CD4-positive, alpha-beta T cell (primary cell): ENCODE measurements at regions not wholly inside any gene's neighbourhood (a gene's known extent, or its start where the extent isn't known, plus 50 kb on each side); places are given as distances from the start of the nearest gene placed in this dataset.

Source experiments
- ATAC-seq: fragments of 200-7000 bp; cut with Tn5 transposase; one replicate; pipeline ENCODE4 v1.10.0; 2022; ENCODE audit warnings: mild to moderate bottlenecking; ENCODE audit not compliant: poor library complexity
- CTCF ChIA-PET: fragments of 350-600 bp; sonication (Branson Sonifier 250); formaldehyde crosslinking; loops from one replicate; lab custom pipeline; 2021; ENCODE audit warnings: antibody characterized with exemption, inconsistent platforms; lab: Charles Lee
- POLR2A ChIA-PET: fragments of 350-600 bp; sonication (Branson Sonifier 250); formaldehyde crosslinking; loops from one replicate; lab custom pipeline; 2021; ENCODE audit warnings: antibody characterized with exemption, inconsistent platforms; lab: Charles Lee
- DNase-seq, 14 experiments: peaks; one replicate each; pipeline ENCODE4 v3.0.0-alpha.2; 2013 to 2020; ENCODE audit warnings: mixed read lengths in 2 of 14
- H3K27ac ChIP-seq, 2 donors: one replicate each; pipeline versions ENCODE4 v1.5.1 to v1.7.0; 2013; ENCODE audit warnings: low read length in 2 of 2, low read depth in 1 of 2, mild to moderate bottlenecking in 1 of 2
- H3K27me3 ChIP-seq, 2 experiments: 1 replicate in 1 of 2; 2 replicates in 1 of 2; pipeline versions ENCODE4 v1.6.1 to v1.7.0; 2013; ENCODE audit warnings: low read length in 2 of 2, control low read depth in 1 of 2, mild to moderate bottlenecking in 1 of 2, moderate library complexity in 1 of 2; ENCODE audit not compliant: insufficient read depth in 2 of 2, control insufficient read depth in 1 of 2
- H3K36me3 ChIP-seq: one replicate; pipeline ENCODE4 v1.6.1; 2013; ENCODE audit warnings: low read length, control low read depth; ENCODE audit not compliant: insufficient read depth
- H3K4me1 ChIP-seq: one replicate; pipeline ENCODE4 v1.6.1; 2013; ENCODE audit warnings: low read length, control low read depth; ENCODE audit not compliant: insufficient read depth
- H3K4me3 ChIP-seq: one replicate; pipeline ENCODE4 v1.5.1; 2013; ENCODE audit warnings: mild to moderate bottlenecking, low read length, moderate library complexity
- H3K9me3 ChIP-seq, 2 experiments: 1 replicate in 1 of 2; 2 replicates in 1 of 2; pipeline versions ENCODE4 v1.6.1 to v1.7.0; 2013; ENCODE audit warnings: low read length in 2 of 2, mild to moderate bottlenecking in 2 of 2, control low read depth in 1 of 2, moderate library complexity in 1 of 2; ENCODE audit not compliant: control insufficient read depth in 1 of 2, insufficient read depth in 1 of 2
- H3K27ac Mint-ChIP-seq: one replicate; pipeline ENCODE4 v1.8.0; 2020; ENCODE audit warnings: mixed read lengths
- H3K27me3 Mint-ChIP-seq: one replicate; pipeline ENCODE4 v1.8.0; 2021; ENCODE audit warnings: mixed read lengths
- H3K36me3 Mint-ChIP-seq: one replicate; pipeline ENCODE4 v1.8.0; 2021; ENCODE audit warnings: low read depth, mixed read lengths
- H3K4me1 Mint-ChIP-seq: one replicate; pipeline ENCODE4 v1.8.0; 2021; ENCODE audit warnings: low read depth, mixed read lengths
- H3K4me3 Mint-ChIP-seq: one replicate; pipeline ENCODE4 v1.8.0; 2020; ENCODE audit warnings: mild to moderate bottlenecking, mixed read lengths
- H3K9me3 Mint-ChIP-seq: one replicate; pipeline ENCODE4 v1.8.0; 2020; ENCODE audit warnings: mixed read lengths
- intact Hi-C, 2 experiments: fragments of 100-400 bp; cut with DNase I in 1 of 2; cut with micrococcal nuclease in 1 of 2; formaldehyde crosslinking; loops; one replicate each; pipeline versions ENCODE4 v1.15.1 to v1.9.0; 2023 to 2025; cut with DNase I, micrococcal nuclease
- TF ChIP-seq, protein P1 (sequence below): fragments of 200-600 bp; IDR thresholded peaks from one replicate; pipeline ENCODE4 v1.8.0; 2022; ENCODE audit warnings: antibody characterized with exemption, mild to moderate bottlenecking

DNA sequence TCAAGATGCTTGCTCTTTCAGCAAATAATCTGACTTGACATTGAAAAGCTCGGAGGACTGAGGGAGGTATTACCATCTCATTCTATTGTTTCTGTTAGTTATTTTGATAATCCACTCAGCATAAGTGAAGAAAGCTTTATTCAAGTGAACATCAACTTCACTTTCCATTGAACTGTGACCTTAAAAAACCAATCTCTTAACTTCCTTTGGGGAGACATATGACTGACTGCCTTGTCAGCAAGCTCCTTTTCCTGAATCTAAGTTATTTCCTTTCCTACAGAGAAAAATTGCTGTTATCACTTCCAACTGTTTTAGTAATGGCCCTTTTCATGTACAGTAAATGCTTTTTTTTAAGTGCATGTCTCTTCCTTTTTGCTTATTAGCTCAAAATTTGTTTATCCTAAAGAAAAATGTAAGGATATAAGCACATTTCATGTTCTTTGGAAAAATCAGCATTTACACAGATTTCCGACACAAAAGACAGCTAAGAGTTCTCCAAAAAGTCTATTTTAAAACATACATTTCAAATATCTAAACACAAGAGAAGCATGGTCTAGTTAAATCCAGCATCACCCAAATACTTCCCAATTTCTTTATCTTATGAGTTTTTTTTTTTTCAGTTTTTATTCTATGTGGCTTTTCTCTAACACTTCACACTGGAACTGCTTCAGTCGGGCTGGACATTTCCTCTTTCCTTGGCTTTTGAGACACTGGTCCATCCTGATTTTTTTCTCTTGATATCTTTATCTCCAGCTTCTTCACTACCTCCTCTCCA lies 117.9 kb upstream of the DAB2 start:
- H3K4me3 Mint-ChIP-seq, result no peak overlapping the region
- peaks cover 6% of the 10 kb centered on the region for H3K4me1 Mint-ChIP-seq
- CTCF ChIA-PET, result interaction anchor here (1.1 kb wide), 1 partner anchor 325 kb away, joined by 3 read pairs; no protein-coding TSS in a partner anchor
- no peaks in the 10 kb centered on the region for H3K9me3 Mint-ChIP-seq
- Histone ChIP-seq H3K9me3 (no peaks in the 10 kb centered on the region), H3K27ac (no peak overlapping the region), H3K4me1 (no peaks in the 10 kb centered on the region), H3K36me3 (no peaks in the 10 kb centered on the region), H3K4me3 (no peak overlapping the region), H3K27me3 (peaks cover 0 to 6% of the 10 kb centered on the region in 2 experiments)
- peaks cover 9% of the 10 kb centered on the region for H3K27me3 Mint-ChIP-seq
- POLR2A ChIA-PET, result no interaction called here
- ATAC-seq (no peak), DNase-seq (no peak)
- H3K36me3 Mint-ChIP-seq, result no peaks in the 10 kb centered on the region
- TF ChIP-seq, protein P1, sequence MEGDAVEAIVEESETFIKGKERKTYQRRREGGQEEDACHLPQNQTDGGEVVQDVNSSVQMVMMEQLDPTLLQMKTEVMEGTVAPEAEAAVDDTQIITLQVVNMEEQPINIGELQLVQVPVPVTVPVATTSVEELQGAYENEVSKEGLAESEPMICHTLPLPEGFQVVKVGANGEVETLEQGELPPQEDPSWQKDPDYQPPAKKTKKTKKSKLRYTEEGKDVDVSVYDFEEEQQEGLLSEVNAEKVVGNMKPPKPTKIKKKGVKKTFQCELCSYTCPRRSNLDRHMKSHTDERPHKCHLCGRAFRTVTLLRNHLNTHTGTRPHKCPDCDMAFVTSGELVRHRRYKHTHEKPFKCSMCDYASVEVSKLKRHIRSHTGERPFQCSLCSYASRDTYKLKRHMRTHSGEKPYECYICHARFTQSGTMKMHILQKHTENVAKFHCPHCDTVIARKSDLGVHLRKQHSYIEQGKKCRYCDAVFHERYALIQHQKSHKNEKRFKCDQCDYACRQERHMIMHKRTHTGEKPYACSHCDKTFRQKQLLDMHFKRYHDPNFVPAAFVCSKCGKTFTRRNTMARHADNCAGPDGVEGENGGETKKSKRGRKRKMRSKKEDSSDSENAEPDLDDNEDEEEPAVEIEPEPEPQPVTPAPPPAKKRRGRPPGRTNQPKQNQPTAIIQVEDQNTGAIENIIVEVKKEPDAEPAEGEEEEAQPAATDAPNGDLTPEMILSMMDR, result no peak
- intact Hi-C loops, result loop anchor here in 1 of 2 experiments (5.0 kb wide), 1 partner anchor 400 kb away; no protein-coding TSS in a partner anchor
- H3K27ac Mint-ChIP-seq, result no peak overlapping the region

DNA sequence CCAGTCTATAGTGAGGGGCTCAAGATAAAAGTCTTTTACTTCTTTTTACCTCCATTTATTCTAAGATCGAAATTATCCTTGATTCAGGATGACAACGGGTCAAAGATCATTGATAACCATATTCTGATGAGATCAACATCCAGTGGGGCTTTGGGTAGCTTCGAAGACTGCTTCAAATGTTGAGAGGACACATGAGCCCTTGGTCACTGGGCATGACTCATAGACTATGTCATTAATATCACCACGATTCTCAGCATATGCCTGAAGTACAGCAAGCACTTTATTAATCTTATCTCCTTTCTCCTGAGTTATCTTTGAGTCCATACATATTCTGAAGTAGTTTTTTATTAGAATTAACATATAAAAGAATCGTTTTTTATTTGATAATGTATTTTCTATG lies 117.1 kb upstream of the DAB2 start:
- no peak overlapping the region for H3K4me3 Mint-ChIP-seq
- Histone ChIP-seq H3K9me3 (no peaks in the 10 kb centered on the region), H3K4me3 (no peak overlapping the region), H3K36me3 (no peaks in the 10 kb centered on the region), H3K27me3 (peaks cover 0 to 6% of the 10 kb centered on the region in 2 experiments), H3K4me1 (no peaks in the 10 kb centered on the region), H3K27ac (no peak overlapping the region)
- peaks cover 9% of the 10 kb centered on the region for H3K27me3 Mint-ChIP-seq
- ATAC-seq, result no peak
- TF ChIP-seq, protein P1, result no peak
- CTCF ChIA-PET, result interaction anchor here (1.1 kb wide), 1 partner anchor 325 kb away, joined by 3 read pairs; no protein-coding TSS in a partner anchor
- no peak for DNase-seq
- POLR2A ChIA-PET, result no interaction called here
- no peaks in the 10 kb centered on the region for H3K36me3 Mint-ChIP-seq
- H3K9me3 Mint-ChIP-seq, result no peaks in the 10 kb centered on the region
- H3K27ac Mint-ChIP-seq, result no peak overlapping the region
- H3K4me1 Mint-ChIP-seq, result no peaks in the 10 kb centered on the region
- intact Hi-C loops, result loop anchor here in 1 of 2 experiments (5.0 kb wide), 1 partner anchor 400 kb away; no protein-coding TSS in a partner anchor

DNA sequence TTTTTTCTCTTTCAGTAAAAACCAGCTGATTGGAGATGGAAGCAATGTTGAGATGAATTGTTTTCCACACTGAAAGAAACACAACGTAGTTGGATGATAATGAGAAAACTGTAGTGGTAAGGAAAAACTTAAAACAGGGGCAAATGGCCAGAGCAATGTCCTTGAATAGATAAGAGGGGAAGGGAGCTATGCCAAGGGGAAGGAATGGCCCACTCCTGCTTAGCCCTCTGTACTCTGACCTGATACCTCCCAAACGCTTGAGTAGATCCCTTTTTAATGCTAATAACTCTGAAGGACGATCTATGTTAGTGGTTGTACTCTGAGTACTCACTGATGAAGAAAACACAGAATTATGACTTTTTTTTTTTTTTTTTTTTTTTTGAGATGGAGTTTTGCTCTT lies 114.7 kb upstream of the DAB2 start:
- ChIA-PET CTCF (no interaction called here), POLR2A (no interaction called here)
- Histone ChIP-seq H3K9me3 (no peaks in the 10 kb centered on the region), H3K4me1 (no peaks in the 10 kb centered on the region), H3K27ac (no peak overlapping the region), H3K36me3 (no peaks in the 10 kb centered on the region), H3K27me3 (peaks cover 3 to 6% of the 10 kb centered on the region in 2 experiments), H3K4me3 (no peak overlapping the region)
- intact Hi-C loops, result no loop called here
- ATAC-seq (no peak), DNase-seq (no peak)
- H3K36me3 Mint-ChIP-seq, result no peaks in the 10 kb centered on the region
- H3K27me3 Mint-ChIP-seq, result peaks cover 17% of the 10 kb centered on the region
- H3K27ac Mint-ChIP-seq, result no peak overlapping the region
- no peak overlapping the region for H3K4me3 Mint-ChIP-seq
- H3K4me1 Mint-ChIP-seq, result no peaks in the 10 kb centered on the region
- TF ChIP-seq, protein P1, result no peak
- H3K9me3 Mint-ChIP-seq, result no peaks in the 10 kb centered on the region
